Lower lobe of right lung (tissue), 2 donors: ENCODE measurements at regions not wholly inside any gene's neighbourhood (a gene's known extent, or its start where the extent isn't known, plus 50 kb on each side); places are given as distances from the start of the nearest gene placed in this dataset.
A peak's percentile ranks its signal among the peaks of the same experiment; 100 is the strongest.
"Not testable (repeated sequence)": the region's sequence is repeated elsewhere in the genome, so short reads cannot be mapped to it uniquely, and the experiment has no call there.

Source experiments
- ATAC-seq, 2 donors: fragments of 200-7000 bp; cut with Tn5 transposase; one replicate each; pipeline ENCODE4 v1.9.1; 2020 to 2022; ENCODE audit warnings: mild to moderate bottlenecking in 2 of 2, moderate library complexity in 2 of 2
- DNase-seq: peaks from one replicate; pipeline ENCODE4 v3.0.0-alpha.2; 2020
- H3K27ac ChIP-seq: fragments of 200-600 bp; one replicate; pipeline ENCODE4 v1.8.0; 2022
- H3K27me3 ChIP-seq: fragments of 200-600 bp; one replicate; pipeline ENCODE4 v1.8.0; 2022; ENCODE audit warnings: low read depth
- H3K36me3 ChIP-seq: fragments of 200-600 bp; one replicate; pipeline ENCODE4 v1.8.0; 2022; ENCODE audit warnings: mild to moderate bottlenecking
- H3K4me1 ChIP-seq: fragments of 200-600 bp; one replicate; pipeline ENCODE4 v1.8.0; 2022
- H3K4me3 ChIP-seq: fragments of 200-600 bp; one replicate; pipeline ENCODE4 v1.8.0; 2022; ENCODE audit warnings: mild to moderate bottlenecking
- H3K9me3 ChIP-seq: fragments of 200-600 bp; one replicate; pipeline ENCODE4 v1.8.0; 2022
- intact Hi-C: fragments of 100-400 bp; cut with DNase I; formaldehyde crosslinking; loops from one replicate; pipeline ENCODE4 v1.11.0; 2022
- TF ChIP-seq, protein P1 (sequence below): fragments of 200-600 bp; IDR thresholded peaks from one replicate; pipeline ENCODE4 v1.8.0; 2022; ENCODE audit warnings: antibody characterized with exemption, mild to moderate bottlenecking
- donor health status: DM: no; HTN: yes; CAD: no; lungs with severe emphysema.

- Histone ChIP-seq H3K27me3 (no peaks in the 10 kb centered on the region), H3K27ac (peak overlapping the region; percentile 96), H3K36me3 (no peaks in the 10 kb centered on the region), H3K9me3 (no peaks in the 10 kb centered on the region), H3K4me1 (peaks cover 8% of the 10 kb centered on the region), H3K4me3 (peak overlapping the region; percentile 89)
- no peak for ATAC-seq
- intact Hi-C loops: no loop called here
- no peak for DNase-seq
- TF ChIP-seq, protein P1, sequence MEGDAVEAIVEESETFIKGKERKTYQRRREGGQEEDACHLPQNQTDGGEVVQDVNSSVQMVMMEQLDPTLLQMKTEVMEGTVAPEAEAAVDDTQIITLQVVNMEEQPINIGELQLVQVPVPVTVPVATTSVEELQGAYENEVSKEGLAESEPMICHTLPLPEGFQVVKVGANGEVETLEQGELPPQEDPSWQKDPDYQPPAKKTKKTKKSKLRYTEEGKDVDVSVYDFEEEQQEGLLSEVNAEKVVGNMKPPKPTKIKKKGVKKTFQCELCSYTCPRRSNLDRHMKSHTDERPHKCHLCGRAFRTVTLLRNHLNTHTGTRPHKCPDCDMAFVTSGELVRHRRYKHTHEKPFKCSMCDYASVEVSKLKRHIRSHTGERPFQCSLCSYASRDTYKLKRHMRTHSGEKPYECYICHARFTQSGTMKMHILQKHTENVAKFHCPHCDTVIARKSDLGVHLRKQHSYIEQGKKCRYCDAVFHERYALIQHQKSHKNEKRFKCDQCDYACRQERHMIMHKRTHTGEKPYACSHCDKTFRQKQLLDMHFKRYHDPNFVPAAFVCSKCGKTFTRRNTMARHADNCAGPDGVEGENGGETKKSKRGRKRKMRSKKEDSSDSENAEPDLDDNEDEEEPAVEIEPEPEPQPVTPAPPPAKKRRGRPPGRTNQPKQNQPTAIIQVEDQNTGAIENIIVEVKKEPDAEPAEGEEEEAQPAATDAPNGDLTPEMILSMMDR: no peak
Observed at GRCh38 chr17:30599428-30600059, 122.3 kb downstream of the GOSR1 start.

GRCh38 chr17:30597776-30598288 lies 120.6 kb downstream of the GOSR1 start:
- Histone ChIP-seq H3K4me3 (no peak overlapping the region), H3K36me3 (no peaks in the 10 kb centered on the region), H3K4me1 (peaks cover 8% of the 10 kb centered on the region), H3K27me3 (no peaks in the 10 kb centered on the region), H3K9me3 (no peaks in the 10 kb centered on the region), H3K27ac (no peak overlapping the region)
- intact Hi-C loops: no loop called here
- TF ChIP-seq, protein P1: no peak
- no peak for DNase-seq
- ATAC-seq: no peak

GRCh38 chr17:30596948-30597775 lies 120.0 kb downstream of the GOSR1 start:
- H3K4me1 ChIP-seq, H3K27ac ChIP-seq, H3K4me3 ChIP-seq, H3K27me3 ChIP-seq, H3K9me3 ChIP-seq, DNase-seq, H3K36me3 ChIP-seq, ATAC-seq, intact Hi-C loops: not testable (repeated sequence)

DNA sequence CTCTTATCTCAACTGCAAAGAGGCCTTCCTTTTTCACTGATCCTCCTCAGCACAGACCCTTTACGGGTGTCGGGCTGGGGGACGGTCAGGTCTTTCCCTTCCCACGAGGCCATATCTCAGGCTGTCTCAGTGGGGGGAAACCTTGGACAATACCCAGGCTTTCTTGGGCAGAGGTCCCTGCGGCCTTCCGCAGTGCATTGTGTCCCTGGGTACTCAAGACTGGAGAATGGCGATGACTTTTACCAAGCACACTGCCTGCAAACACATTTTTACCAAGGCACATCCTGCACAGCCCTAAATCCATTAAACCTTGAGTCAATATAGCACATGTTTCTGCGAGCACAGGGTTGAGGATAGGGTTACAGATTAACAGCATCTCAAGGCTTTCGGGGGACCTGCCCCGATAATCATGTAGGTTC lies 117.8 kb downstream of the GOSR1 start:
- H3K4me1 ChIP-seq, H3K27ac ChIP-seq, H3K4me3 ChIP-seq, DNase-seq, H3K9me3 ChIP-seq, H3K27me3 ChIP-seq, intact Hi-C loops, ATAC-seq, H3K36me3 ChIP-seq: not testable (repeated sequence)

GRCh38 chr17:30594223-30594952 lies 117.2 kb downstream of the GOSR1 start:
- intact Hi-C loops: no loop called here
- Histone ChIP-seq H3K4me3 (no peak overlapping the region), H3K27me3 (no peaks in the 10 kb centered on the region), H3K9me3 (no peaks in the 10 kb centered on the region), H3K27ac (no peak overlapping the region), H3K36me3 (no peaks in the 10 kb centered on the region), H3K4me1 (no peaks in the 10 kb centered on the region)
- no peak for DNase-seq
- TF ChIP-seq, protein P1: no peak
- no peak for ATAC-seq

GRCh38 chr17:30590081-30590733 lies 113.0 kb downstream of the GOSR1 start:
- no peaks in the 10 kb centered on the region for H3K36me3 ChIP-seq
- no peak for ATAC-seq
- no peak overlapping the region for H3K27ac ChIP-seq
- H3K27me3 ChIP-seq: no peaks in the 10 kb centered on the region
- no peak for DNase-seq
- H3K9me3 ChIP-seq: no peaks in the 10 kb centered on the region
- no peak overlapping the region for H3K4me3 ChIP-seq
- intact Hi-C loops: no loop called here
- TF ChIP-seq, protein P1: no peak
- no peaks in the 10 kb centered on the region for H3K4me1 ChIP-seq
